ENCODE measurements at regions not wholly inside any gene's neighbourhood (a gene's known extent, or its start where the extent isn't known, plus 50 kb on each side); places are given as distances from the start of the nearest gene placed in this dataset.
"Not testable (repeated sequence)": the region's sequence is repeated elsewhere in the genome, so short reads cannot be mapped to it uniquely, and the experiment has no call there.

DNA sequence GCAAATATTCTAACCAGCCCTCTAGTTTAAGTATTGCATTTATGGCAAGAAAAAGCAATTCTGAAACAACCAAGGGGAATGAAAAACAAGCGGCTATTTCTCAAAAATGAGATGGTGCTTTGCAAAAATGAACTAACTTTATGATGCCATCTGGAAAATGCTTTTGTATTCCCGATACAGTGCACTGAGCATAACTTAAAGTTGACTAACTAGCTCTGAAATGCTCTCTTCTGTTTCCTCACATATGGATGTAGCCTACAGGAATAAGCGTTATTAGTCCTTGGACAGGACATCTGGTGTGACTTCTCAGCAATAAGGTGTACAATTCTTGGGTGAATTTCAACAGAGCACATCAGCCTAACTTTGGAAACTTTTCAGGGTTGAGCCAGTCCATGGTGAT is 228.2 kb upstream of the DDI1 start:
- DNase-seq: no peak

DNA sequence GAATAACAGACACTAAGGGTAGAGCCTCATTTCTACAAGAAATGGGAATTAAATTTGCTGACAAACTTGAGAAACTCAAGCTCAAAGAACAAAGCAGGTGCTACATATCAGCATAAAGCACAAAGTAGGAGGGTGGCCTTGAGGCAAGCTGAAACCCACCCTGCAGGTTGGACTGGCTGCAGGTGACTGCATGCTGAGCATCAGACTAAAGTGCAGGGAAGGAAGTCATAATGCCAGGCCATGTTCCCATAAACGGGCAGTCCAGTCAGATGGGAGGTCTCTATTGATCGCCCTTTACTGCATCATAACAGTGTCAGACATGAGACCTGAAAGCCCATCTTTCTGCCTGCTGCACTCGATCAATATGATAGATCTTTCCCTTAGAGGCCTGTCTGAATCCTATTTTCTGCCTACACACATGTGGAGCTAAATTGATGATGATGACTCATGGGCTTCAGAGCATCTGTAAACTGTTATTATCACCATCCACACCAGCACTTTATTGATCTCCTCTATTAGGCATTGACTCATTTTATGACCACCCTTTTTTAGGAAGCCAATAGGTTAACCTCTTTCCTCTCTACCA is 224.5 kb upstream of the DDI1 start:
- DNase-seq: no peak

DNA sequence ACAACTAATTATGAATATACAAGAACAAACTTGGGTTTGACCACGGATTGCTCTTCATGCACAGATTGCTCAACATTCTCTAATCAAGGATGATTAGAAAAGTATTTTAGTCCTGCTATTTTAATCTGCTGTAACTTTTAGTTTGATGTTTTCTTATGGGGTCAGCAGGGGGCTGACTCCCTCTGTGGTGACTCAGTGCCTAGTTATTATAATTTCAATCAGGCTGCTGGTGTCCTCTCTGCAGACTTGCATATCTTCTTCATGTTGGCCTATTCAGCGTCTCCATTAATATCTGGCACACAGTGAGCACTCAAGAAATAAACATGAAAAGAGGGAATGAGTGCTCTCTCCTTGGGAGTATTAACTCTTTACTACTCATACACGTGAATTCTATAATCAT is 223.8 kb upstream of the DDI1 start:
- DNase-seq: no peak

DNA sequence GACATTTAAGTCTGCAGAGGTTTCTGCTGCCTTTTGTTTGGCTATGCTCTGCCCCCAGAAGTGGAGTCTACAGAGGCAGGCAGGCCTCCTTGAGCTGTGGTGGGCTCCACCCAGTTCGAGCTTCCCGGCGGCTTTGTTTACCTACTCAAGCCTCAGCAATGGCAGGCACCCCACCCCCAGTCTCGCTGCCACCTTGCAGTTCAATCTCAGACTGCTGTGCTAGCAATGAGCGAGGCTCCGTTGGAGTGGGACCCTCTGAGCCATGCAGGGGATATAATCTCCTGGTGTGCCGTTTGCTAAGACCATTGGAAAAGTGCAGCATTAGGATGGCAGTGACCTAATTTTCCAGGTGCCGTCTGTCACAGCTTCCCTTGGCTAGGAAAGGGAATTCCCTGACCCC is 216.1 kb upstream of the DDI1 start:
- not testable (repeated sequence) for DNase-seq

GRCh38 chr11:103824116-103824515 is 212.3 kb upstream of the DDI1 start:
- DNase-seq: no peak

- no peak for DNase-seq
Measured at GRCh38 chr11:103825469-103825868, 211.0 kb upstream of the DDI1 start.

DNA sequence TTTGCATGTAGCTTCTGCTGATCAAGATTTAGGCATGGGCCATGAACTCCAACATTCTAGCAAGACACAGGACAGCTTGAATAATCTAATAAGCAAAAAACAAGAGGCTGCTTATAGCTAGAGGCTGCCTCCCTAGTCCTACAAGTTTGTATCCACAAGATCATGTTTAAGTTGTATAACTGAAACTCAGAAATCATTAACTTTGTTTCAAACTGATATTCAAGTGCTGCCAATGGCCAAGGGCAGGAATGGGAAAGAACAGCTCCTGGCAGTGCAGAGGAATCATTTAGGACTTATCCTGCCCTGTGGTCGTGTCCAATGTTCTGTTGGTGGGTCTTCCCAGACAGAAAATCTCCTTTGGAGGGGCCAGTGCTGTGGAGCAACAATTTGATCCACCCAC is 209.6 kb upstream of the DDI1 start:
- no peak for DNase-seq

DNA sequence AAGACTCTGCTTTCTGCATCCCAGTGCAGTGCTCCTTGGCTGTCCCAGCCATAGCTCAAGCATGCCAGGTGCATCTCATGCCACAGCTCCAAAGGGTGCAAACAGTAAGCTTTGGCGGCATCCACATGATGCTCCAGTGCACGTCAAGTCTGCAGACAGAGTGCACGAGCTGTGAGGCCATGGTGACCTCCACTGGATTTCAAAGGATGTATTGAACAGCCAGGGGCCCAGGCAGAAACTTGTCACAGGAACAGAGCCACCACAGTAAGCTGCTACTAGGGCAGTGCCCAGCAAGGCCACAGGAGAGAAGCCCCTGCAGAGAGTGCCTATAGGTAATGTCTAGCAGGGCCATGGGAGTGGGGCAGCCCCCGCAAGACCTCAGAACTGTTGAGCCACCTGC is 206.8 kb upstream of the DDI1 start:
- no peak for DNase-seq

DNA sequence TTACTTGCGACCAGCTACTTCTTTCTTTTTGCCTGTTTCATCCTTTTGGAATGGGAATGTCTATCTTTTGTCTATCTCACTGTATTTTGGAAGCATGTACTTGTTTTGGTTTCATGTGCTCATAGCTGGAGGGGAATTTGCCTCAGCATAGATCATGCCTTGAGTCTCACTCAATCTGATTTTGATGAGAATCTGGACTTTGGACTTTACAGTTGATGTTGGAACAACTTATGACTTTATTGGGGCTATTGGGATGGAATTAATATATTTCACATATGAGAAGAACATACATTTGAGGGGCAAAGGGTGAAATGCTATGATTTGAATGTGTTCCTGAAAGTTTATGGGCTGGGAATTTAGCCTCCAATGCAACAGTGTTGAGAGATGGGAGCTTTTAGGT is 206.2 kb upstream of the DDI1 start:
- DNase-seq: no peak

DNA sequence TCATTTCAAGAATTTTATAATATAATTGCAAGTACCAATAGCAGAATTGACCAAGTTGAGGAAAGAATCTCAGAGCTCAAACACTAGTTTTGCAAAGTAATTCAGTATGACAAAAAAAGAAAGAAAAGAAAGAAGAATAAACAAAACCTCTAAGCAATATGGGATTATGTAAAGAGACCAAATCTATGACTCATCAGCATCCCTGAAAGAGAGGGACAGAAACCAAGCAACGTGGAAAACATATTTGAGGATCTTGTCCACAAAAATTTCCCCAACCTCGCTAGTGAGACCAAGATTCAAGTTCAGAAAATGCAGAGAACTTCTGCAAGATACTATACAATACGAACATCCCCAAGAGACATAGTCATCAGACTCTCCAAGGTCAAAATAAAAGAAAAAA is 203.7 kb upstream of the DDI1 start:
- no peak for DNase-seq

DNA sequence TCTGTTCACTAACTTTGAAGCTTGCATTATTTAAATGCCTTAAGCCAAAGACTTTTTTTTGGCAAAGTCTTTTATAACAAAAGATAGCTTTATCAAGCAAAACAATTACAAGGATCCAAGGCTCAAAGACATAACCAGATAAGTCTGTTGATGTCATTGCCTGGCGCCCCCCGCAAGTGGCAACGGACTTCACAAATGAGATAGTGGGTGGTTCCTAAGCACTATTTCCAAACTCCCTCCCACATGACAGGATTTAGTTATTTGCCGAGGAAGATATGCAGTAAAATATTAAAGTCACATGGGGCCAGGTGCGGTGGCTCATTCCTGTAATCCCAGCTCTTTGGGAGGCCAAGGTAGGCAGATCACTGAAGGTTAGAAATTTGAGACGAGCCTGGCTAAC is 194.2 kb upstream of the DDI1 start:
- no peak for DNase-seq

DNA sequence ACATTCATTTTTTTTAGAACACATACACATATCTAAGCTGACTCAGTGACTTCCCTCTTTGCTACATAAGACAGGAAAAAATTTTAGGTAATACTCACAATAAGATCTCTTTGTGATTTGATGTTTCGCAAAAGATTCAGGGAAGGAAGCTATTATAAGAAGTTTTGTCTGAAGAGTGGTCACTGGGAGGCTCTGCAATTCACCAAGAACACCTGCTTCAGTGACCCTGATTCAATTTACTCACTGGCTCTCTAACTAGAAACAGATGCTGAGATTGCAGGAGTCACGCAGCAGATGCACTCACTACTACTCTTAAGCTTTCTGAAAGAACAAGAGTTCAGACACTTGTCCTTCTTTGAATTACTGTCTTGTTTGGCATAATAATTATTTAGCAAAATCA is 193.6 kb upstream of the DDI1 start:
- DNase-seq: no peak

DNA sequence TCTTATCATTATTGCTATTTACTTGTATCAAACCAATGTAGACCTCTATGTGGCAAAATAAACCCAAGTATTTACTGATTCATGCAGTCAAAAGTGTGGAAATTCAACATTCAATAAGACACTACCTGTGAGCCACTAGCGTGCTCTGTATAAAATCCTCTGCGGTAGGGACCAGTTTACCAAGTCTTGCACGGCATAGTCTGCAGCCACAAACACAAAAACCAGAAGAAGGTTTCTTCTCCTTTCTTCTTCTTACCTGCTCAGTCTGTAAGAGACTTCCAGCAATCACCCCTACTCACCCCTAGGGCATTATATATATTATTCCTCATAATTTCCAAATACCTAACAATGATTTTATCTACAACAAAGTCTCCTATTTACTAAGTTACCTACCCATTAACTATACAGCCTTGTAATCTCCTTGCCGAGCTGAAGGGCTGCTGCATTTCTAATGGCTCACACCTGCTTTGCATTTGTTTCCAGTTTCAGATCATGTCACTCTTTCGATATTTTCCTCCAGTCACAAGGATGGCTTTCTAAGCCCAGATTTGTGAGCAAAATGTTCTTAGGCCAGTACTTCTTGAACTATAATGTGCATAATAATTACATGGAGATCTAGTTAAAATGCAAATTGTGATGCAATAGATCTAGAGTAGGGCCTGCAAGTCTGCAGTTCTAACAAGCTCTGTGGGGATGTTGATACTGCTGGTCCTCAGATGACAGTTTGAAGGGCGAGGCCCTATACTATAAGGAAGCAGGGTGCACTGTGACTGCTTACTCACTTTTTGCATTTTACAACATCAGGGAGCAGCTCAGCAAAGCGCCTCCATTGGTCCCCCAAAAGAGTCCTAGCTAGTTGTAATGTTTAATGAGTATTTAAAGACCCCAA is 191.9 kb upstream of the DDI1 start:
- no peak for DNase-seq

DNA sequence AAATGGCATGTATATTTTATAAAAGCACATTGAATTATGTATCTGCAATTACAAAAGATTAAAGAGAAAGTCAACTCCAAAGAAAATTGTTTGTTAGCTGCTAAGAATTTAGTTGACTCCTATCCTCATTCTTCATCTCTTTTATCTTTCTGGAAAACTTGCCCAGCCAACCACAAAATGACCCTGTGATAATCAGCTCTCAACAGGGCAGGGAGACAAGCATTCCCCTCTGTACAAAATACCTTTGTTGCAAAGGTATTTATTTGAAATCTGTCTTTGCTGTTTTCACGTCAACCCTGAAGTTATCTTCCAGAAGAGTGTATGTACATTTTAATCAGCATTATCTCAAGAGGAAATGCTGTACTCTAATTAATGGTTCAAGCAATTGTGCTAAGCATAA is 191.1 kb upstream of the DDI1 start:
- DNase-seq: no peak

- no peak for DNase-seq
Measured at GRCh38 chr11:103848686-103849085, 187.8 kb upstream of the DDI1 start.

GRCh38 chr11:103849366-103849765 is 187.1 kb upstream of the DDI1 start:
- no peak for DNase-seq

DNA sequence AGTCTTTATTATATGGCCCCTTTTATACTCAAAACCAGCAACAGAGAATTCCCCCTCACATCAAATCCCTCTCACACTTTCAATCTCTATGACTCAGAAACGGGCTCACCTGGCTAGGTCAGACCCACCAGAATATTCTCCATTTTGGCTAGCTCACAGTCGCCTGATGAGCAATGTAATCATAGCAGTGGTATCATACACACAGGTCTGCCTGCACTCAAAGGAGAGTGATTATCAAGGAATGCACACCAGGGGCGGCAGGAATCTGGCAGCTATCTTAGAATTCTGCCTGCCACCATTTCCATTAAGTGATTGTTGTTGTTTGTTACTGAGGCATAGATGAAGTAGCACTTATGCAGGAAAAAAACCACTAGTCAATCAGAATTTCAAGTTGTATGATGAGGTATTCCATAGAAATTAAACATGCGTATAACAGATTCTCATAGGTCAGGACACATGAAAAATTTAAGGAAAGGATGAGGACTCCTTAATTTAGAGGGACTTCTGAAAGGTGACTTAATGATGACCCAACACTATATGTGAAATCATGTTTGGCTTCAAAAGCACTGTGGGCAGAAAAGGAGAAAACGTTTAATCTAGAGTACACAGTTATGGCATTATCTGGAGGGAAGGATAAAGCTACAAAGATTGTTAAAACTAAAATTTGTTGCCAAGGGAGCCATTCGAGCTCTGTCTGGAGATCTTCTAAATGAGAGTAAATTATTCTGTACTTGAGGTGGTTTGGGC is 185.8 kb upstream of the DDI1 start:
- DNase-seq: no peak

- no peak for DNase-seq
Measured at GRCh38 chr11:103851166-103851651, 185.2 kb upstream of the DDI1 start.
